ENCODE measurements at regions not wholly inside any gene's neighbourhood (a gene's known extent, or its start where the extent isn't known, plus 50 kb on each side); places are given as distances from the start of the nearest gene placed in this dataset.

DNA sequence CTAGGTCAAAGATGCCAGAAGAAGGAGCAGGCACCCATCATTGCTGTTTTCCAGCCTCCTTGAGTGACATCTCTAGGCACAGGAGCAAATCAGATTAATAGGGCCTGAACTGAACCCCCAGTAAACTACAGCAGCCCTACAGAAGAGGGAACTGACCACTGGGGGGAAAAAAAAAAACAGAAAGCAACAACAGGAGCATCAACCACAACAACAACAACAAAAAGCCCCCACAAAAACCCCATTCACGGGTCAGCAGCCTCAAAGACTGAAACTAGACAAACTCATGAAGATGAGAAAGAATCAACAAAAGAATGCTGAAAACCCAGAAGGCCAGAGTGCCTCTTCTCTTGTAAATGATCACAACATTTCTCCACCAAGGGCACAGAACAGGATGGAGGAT, 537.4 kb upstream of the BTBD3 start:
- Histone ChIP-seq H3K4me1 (peaks cover 28% of the 10 kb centered on the region), H3K27me3 (no peaks in the 10 kb centered on the region), H3K79me2 (ENCODE audit: low read depth) (no peaks in the 10 kb centered on the region), H3F3A (ENCODE audit: low read depth) (peaks cover 5% of the 10 kb centered on the region), H3K36me3 (no peaks in the 10 kb centered on the region), H3K27ac (no peak overlapping the region), H3K4me3 (no peak overlapping the region), H3K4me2 (peak overlapping the region; percentile 77), H2AFZ (replicated peaks) (no peak overlapping the region), H3K9ac (no peak overlapping the region), H3K9me3 (ENCODE audit: low read depth) (no peaks in the 10 kb centered on the region), H4K20me1 (ENCODE audit: low read depth) (no peaks in the 10 kb centered on the region)
- DNase-seq (ENCODE audit: low spot score): no peak
- H3K27ac Mint-ChIP-seq: no peak overlapping the region
- H3K9me3 Mint-ChIP-seq: peaks cover 23% of the 10 kb centered on the region
- H3K4me1 Mint-ChIP-seq: peaks cover 14% of the 10 kb centered on the region
- peaks cover 3% of the 10 kb centered on the region for H3K27me3 Mint-ChIP-seq (ENCODE audit: insufficient read depth, low read depth)
- TF ChIP-seq EZH2phosphoT487 (IDR thresholded peaks at IDR 0.05) (no peak), EZH2 (IDR thresholded peaks at IDR 0.05) (no peak)
- TF ChIP-seq, protein P1, sequence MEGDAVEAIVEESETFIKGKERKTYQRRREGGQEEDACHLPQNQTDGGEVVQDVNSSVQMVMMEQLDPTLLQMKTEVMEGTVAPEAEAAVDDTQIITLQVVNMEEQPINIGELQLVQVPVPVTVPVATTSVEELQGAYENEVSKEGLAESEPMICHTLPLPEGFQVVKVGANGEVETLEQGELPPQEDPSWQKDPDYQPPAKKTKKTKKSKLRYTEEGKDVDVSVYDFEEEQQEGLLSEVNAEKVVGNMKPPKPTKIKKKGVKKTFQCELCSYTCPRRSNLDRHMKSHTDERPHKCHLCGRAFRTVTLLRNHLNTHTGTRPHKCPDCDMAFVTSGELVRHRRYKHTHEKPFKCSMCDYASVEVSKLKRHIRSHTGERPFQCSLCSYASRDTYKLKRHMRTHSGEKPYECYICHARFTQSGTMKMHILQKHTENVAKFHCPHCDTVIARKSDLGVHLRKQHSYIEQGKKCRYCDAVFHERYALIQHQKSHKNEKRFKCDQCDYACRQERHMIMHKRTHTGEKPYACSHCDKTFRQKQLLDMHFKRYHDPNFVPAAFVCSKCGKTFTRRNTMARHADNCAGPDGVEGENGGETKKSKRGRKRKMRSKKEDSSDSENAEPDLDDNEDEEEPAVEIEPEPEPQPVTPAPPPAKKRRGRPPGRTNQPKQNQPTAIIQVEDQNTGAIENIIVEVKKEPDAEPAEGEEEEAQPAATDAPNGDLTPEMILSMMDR (IDR thresholded peaks at IDR 0.05): no peak
- H3K4me3 Mint-ChIP-seq: no peak overlapping the region
- H3K36me3 Mint-ChIP-seq: no peaks in the 10 kb centered on the region

GRCh38 chr20:11387189-11387754, 530.4 kb upstream of the BTBD3 start:
- H3K4me3 ChIP-seq: no peak overlapping the region
- H3K4me3 Mint-ChIP-seq: no peak overlapping the region
- no peak overlapping the region for H3K4me2 ChIP-seq
- no peaks in the 10 kb centered on the region for H3K4me1 ChIP-seq
- H3K4me1 Mint-ChIP-seq: peaks cover 2% of the 10 kb centered on the region
- H4K20me1 ChIP-seq (ENCODE audit: low read depth): no peaks in the 10 kb centered on the region
- no peak for DNase-seq (ENCODE audit: low spot score)
- H3F3A ChIP-seq (ENCODE audit: low read depth): no peaks in the 10 kb centered on the region
- H3K27ac Mint-ChIP-seq: peak overlapping the region; percentile 87
- no peaks in the 10 kb centered on the region for H3K27me3 ChIP-seq
- no peaks in the 10 kb centered on the region for H3K36me3 ChIP-seq
- H3K9me3 ChIP-seq (ENCODE audit: low read depth): no peaks in the 10 kb centered on the region
- TF ChIP-seq EZH2phosphoT487 (IDR thresholded peaks at IDR 0.05): no peak
- TF ChIP-seq, protein P1 (IDR thresholded peaks at IDR 0.05): no peak
- TF ChIP-seq EZH2 (IDR thresholded peaks at IDR 0.05): no peak
- H3K9me3 Mint-ChIP-seq: peaks cover 7% of the 10 kb centered on the region
- no peak overlapping the region for H3K9ac ChIP-seq
- peaks cover 2% of the 10 kb centered on the region for H3K36me3 Mint-ChIP-seq
- H3K27ac ChIP-seq: no peak overlapping the region
- H3K27me3 Mint-ChIP-seq (ENCODE audit: insufficient read depth, low read depth): no peaks in the 10 kb centered on the region
- H3K79me2 ChIP-seq (ENCODE audit: low read depth): no peaks in the 10 kb centered on the region
- H2AFZ ChIP-seq (replicated peaks): no peak overlapping the region

GRCh38 chr20:11389186-11389585, 528.5 kb upstream of the BTBD3 start:
- H3K27ac ChIP-seq: no peak overlapping the region
- H3K4me3 ChIP-seq: no peak overlapping the region
- no peak for DNase-seq (ENCODE audit: low spot score)
- Mint-ChIP-seq H3K4me1 (peaks cover 2% of the 10 kb centered on the region), H3K27me3 (ENCODE audit: insufficient read depth, low read depth) (no peaks in the 10 kb centered on the region), H3K9me3 (peaks cover 3% of the 10 kb centered on the region), H3K27ac (no peak overlapping the region), H3K4me3 (no peak overlapping the region), H3K36me3 (peaks cover 2% of the 10 kb centered on the region)
- H2AFZ ChIP-seq (replicated peaks): no peak overlapping the region
- TF ChIP-seq EZH2phosphoT487 (IDR thresholded peaks at IDR 0.05) (no peak), EZH2 (IDR thresholded peaks at IDR 0.05) (no peak)
- TF ChIP-seq, protein P1 (IDR thresholded peaks at IDR 0.05): no peak
- H3K9me3 ChIP-seq (ENCODE audit: low read depth): no peaks in the 10 kb centered on the region
- H3K4me2 ChIP-seq: no peak overlapping the region
- H4K20me1 ChIP-seq (ENCODE audit: low read depth): no peaks in the 10 kb centered on the region
- H3K27me3 ChIP-seq: no peaks in the 10 kb centered on the region
- H3F3A ChIP-seq (ENCODE audit: low read depth): no peaks in the 10 kb centered on the region
- H3K36me3 ChIP-seq: no peaks in the 10 kb centered on the region
- no peaks in the 10 kb centered on the region for H3K79me2 ChIP-seq (ENCODE audit: low read depth)
- no peak overlapping the region for H3K9ac ChIP-seq
- H3K4me1 ChIP-seq: no peaks in the 10 kb centered on the region
